HCT116 (cell line): ENCODE measurements at regions not wholly inside any gene's neighbourhood (a gene's known extent, or its start where the extent isn't known, plus 50 kb on each side); places are given as distances from the start of the nearest gene placed in this dataset.

Source experiments
- ATAC-seq: fragments of 200-7000 bp; cut with Tn5 transposase; 2 replicates; pipeline ENCODE4 v1.9.1; 2020; ENCODE audit warnings: mild to moderate bottlenecking, moderate library complexity
- BruUV-seq: library from RNA; stranded (reverse); fragments of 400-500 nt; replicated peaks from 2 replicates; lab custom pipeline; 2021; lab: Mats Ljungman, UMichigan
- CTCF ChIA-PET: fragments of 300-600 bp; sonication (Branson Sonifier 250); formaldehyde crosslinking; loops from one replicate; lab custom pipeline; 2021; ENCODE audit warnings: antibody characterized with exemption; lab: Charles Lee
- POLR2A ChIA-PET: fragments of 300-600, 350-600 bp; sonication (Branson Sonifier 250); formaldehyde crosslinking; loops from one replicate; lab custom pipeline; 2021; ENCODE audit warnings: antibody characterized with exemption; lab: Charles Lee
- RAD21 ChIA-PET, 2 experiments: fragments of 300-600 bp; sonication (Branson Sonifier 250); formaldehyde crosslinking; loops; one replicate each; lab custom pipeline; 2023; ENCODE audit warnings: low total read pairs in 2 of 2; ENCODE audit not compliant: uncharacterized antibody in 2 of 2, unreplicated experiment in 2 of 2, low non-redundant PET in 1 of 2; lab: Charles Lee
- DNase-seq: peaks from one replicate; pipeline ENCODE4 v3.0.0-alpha.2; 2010; ENCODE audit warnings: low read depth, low spot score
- H2AFZ ChIP-seq: fragments of 200-600 bp; shearing (Covaris generic), sonication (generic); 2 replicates; pipeline ENCODE4 v1.6.1; 2017; ENCODE audit warnings: low read depth, mixed run types, mixed read lengths, antibody characterized with exemption, low read length; ENCODE audit not compliant: poor library complexity, severe bottlenecking
- H3K27ac ChIP-seq: 2 replicates; pipeline ENCODE4 v1.5.1; 2012; ENCODE audit warnings: low read depth, low read length
- H3K27me3 ChIP-seq: fragments of 200-600 bp; sonication (generic); 2 replicates; pipeline ENCODE4 v1.6.1; 2016; ENCODE audit warnings: mixed run types, low read length, mixed read lengths; ENCODE audit not compliant: insufficient read depth
- H3K36me3 ChIP-seq, 2 experiments: fragments of 200-500 bp in 1 of 2; fragments of 200-600 bp in 1 of 2; sonication (Bioruptor generic) in 1 of 2; sonication (generic) in 1 of 2; 2 replicates each; pipeline versions ENCODE4 v1.5.1 to v1.6.1; 2014 to 2016; ENCODE audit warnings: low read length in 2 of 2, inconsistent platforms in 1 of 2, mixed read lengths in 1 of 2, mixed run types in 1 of 2; ENCODE audit not compliant: insufficient read depth in 2 of 2, control insufficient read depth in 1 of 2
- H3K4me1 ChIP-seq, 2 experiments: fragments of 200-600 bp in 1 of 2; sonication (generic) in 1 of 2; 2 replicates each; pipeline versions ENCODE4 v1.5.1 to v1.6.1; 2012 to 2017; ENCODE audit warnings: low read length in 2 of 2, inconsistent platforms in 1 of 2, mild to moderate bottlenecking in 1 of 2, mixed read lengths in 1 of 2, mixed run types in 1 of 2, moderate library complexity in 1 of 2; ENCODE audit not compliant: insufficient read depth in 2 of 2, control insufficient read depth in 1 of 2
- H3K4me2 ChIP-seq: fragments of 200-600 bp; sonication (generic); 2 replicates; pipeline ENCODE4 v1.6.1; 2017; ENCODE audit warnings: mixed run types, low read length, mixed read lengths
- H3K4me3 ChIP-seq, 2 experiments: fragments of 200-600 bp in 1 of 2; sonication (generic) in 1 of 2; replicated peaks in 1 of 2; 2 replicates each; pipeline ENCODE4 v1.5.1; 2011 to 2016; ENCODE audit warnings: low read length in 2 of 2, control low read depth in 1 of 2, low read depth in 1 of 2, mild to moderate bottlenecking in 1 of 2, mixed read lengths in 1 of 2, mixed run types in 1 of 2
- H3K79me2 ChIP-seq: fragments of 200-600 bp; sonication (generic); 2 replicates; pipeline ENCODE4 v1.6.1; 2017; ENCODE audit warnings: mild to moderate bottlenecking, mixed run types, low read length, moderate library complexity, mixed read lengths; ENCODE audit not compliant: insufficient read depth
- H3K9ac ChIP-seq: fragments of 200-600 bp; sonication (generic); 2 replicates; pipeline ENCODE4 v1.6.1; 2016; ENCODE audit warnings: low read length, mixed read lengths
- H3K9me2 ChIP-seq: fragments of 200-600 bp; sonication (generic), shearing (Covaris generic); 2 replicates; pipeline ENCODE4 v1.6.1; 2017; ENCODE audit warnings: mixed run types, mild to moderate bottlenecking, moderate library complexity; ENCODE audit not compliant: insufficient read depth
- H3K9me3 ChIP-seq, 2 experiments: fragments of 200-500 bp in 1 of 2; fragments of 200-600 bp in 1 of 2; sonication (Bioruptor generic) in 1 of 2; sonication (generic) in 1 of 2; 2 replicates each; pipeline ENCODE4 v1.6.1; 2014 to 2017; ENCODE audit warnings: low read length in 2 of 2, mixed read lengths in 2 of 2, inconsistent platforms in 1 of 2, low read depth in 1 of 2, mild to moderate bottlenecking in 1 of 2, mixed run types in 1 of 2, moderate library complexity in 1 of 2; ENCODE audit not compliant: control insufficient read depth in 1 of 2, insufficient read depth in 1 of 2
- H4K20me1 ChIP-seq: fragments of 200-600 bp; sonication (generic), shearing (Covaris generic); 2 replicates; pipeline ENCODE4 v1.6.1; 2017; ENCODE audit warnings: mixed run types, mild to moderate bottlenecking, moderate library complexity; ENCODE audit not compliant: insufficient read depth
- CBX3 ChIP-seq: IDR thresholded peaks from 2 replicates; pipeline ENCODE4 v1.6.1; 2012; ENCODE audit warnings: low read depth
- CEBPB ChIP-seq: IDR thresholded peaks from 2 replicates; pipeline ENCODE4 v1.6.1; 2012; ENCODE audit warnings: low read depth
- CTCF ChIP-seq, 3 experiments: fragments of 200-600 bp in 1 of 3; sonication (generic) in 1 of 3; IDR thresholded peaks in 2 of 3; conservative IDR thresholded peaks in 1 of 3; 2 replicates each; pipeline ENCODE4 v1.5.1; 2012 to 2017; ENCODE audit warnings: low read depth in 2 of 3, low read length in 2 of 3, antibody characterized with exemption in 1 of 3, borderline replicate concordance in 1 of 3, control low read depth in 1 of 3, mild to moderate bottlenecking in 1 of 3, mixed read lengths in 1 of 3, mixed run types in 1 of 3, moderate library complexity in 1 of 3; ENCODE audit not compliant: insufficient read depth in 1 of 3
- EGR1 ChIP-seq: IDR thresholded peaks from 2 replicates; pipeline ENCODE4 v1.6.1; 2012; ENCODE audit warnings: low read depth
- ELF1 ChIP-seq: IDR thresholded peaks from 2 replicates; pipeline ENCODE4 v1.6.1; 2012; ENCODE audit warnings: low read depth, borderline replicate concordance
- EZH2phosphoT487 ChIP-seq: fragments of 200-600 bp; IDR thresholded peaks from 2 replicates; pipeline ENCODE4 v1.6.1; 2018; ENCODE audit warnings: antibody characterized with exemption, borderline replicate concordance
- FOSL1 ChIP-seq: IDR thresholded peaks from 2 replicates; pipeline ENCODE4 v1.6.1; 2012; ENCODE audit warnings: low read depth
- JUND ChIP-seq: IDR thresholded peaks from 2 replicates; pipeline ENCODE4 v1.6.1; 2012
- POLR2A ChIP-seq: IDR thresholded peaks from 2 replicates; pipeline ENCODE4 v1.7.0; 2011; ENCODE audit warnings: borderline replicate concordance; ENCODE audit not compliant: insufficient read depth, insufficient read length; ENCODE audit errors: extremely low read depth
- POLR2AphosphoS5 ChIP-seq: IDR thresholded peaks from 2 replicates; pipeline ENCODE4 v1.6.1; 2011; ENCODE audit warnings: mild to moderate bottlenecking, low read depth, low read length, moderate library complexity
- REST ChIP-seq: IDR thresholded peaks from 2 replicates; pipeline ENCODE4 v1.6.1; 2012; ENCODE audit warnings: low read depth
- SIN3A ChIP-seq: IDR thresholded peaks from 2 replicates; pipeline ENCODE4 v1.6.1; 2012; ENCODE audit warnings: low read depth
- SP1 ChIP-seq: IDR thresholded peaks from 2 replicates; pipeline ENCODE4 v1.6.1; 2012; ENCODE audit warnings: low read depth
- SRF ChIP-seq: IDR thresholded peaks from 2 replicates; pipeline ENCODE4 v1.6.1; 2012; ENCODE audit warnings: low read depth
- TCF7L2 ChIP-seq: IDR thresholded peaks from 2 replicates; pipeline ENCODE4 v1.7.0; 2011; ENCODE audit warnings: borderline replicate concordance, inconsistent platforms; ENCODE audit not compliant: insufficient read depth, insufficient read length; ENCODE audit errors: extremely low read depth
- YY1 ChIP-seq: IDR thresholded peaks from 2 replicates; pipeline ENCODE4 v1.6.1; 2011; ENCODE audit warnings: low read length, low read depth, moderate library complexity, mild to moderate bottlenecking; ENCODE audit not compliant: insufficient replicate concordance; ENCODE audit errors: extremely low read depth
- intact Hi-C: fragments of 100-400 bp; cut with micrococcal nuclease; formaldehyde crosslinking; loops from 2 replicates; pipeline ENCODE4 v1.10.0; 2022
- TF ChIP-seq, protein P1 (sequence below): IDR thresholded peaks from 2 replicates; pipeline ENCODE4 v1.6.1; 2012
- TF ChIP-seq, protein P2 (sequence below): IDR thresholded peaks from 2 replicates; pipeline ENCODE4 v1.6.1; 2012

DNA sequence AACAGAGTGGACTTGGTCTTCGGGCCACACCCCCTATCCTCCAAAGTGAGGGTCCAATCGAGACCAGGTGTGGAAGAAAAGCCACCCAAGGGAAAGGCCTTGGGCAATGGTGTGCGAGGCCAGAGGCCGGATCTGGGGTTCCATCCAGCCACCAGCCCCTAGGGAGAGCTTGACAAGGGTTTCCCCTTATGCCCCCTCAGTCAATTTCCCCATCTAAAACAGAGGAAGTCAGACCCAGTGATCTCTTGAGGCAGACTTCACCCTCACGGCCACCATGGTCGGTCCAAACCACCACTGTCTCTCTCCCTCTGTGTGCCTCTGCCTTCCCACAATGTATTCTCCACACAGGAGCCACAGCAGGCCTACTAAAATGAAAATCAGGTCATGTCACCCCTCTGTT lies 82.9 kb downstream of the C5orf15 start (continued):
- no peak for TF ChIP-seq REST

- Histone ChIP-seq H3K9me3 (no peaks in the 10 kb centered on the region), H3K27me3 (peaks cover 8% of the 10 kb centered on the region; the same call in 1 of the 2 replicates), H3K9ac (no peak overlapping the region), H4K20me1 (no peaks in the 10 kb centered on the region), H3K4me3 (no peak overlapping the region), H2AFZ (no peak overlapping the region), H3K9me2 (no peaks in the 10 kb centered on the region), H3K4me1 (no peaks in the 10 kb centered on the region), H3K27ac (no peak overlapping the region), H3K36me3 (no peaks in the 10 kb centered on the region), H3K4me2 (no peak overlapping the region), H3K79me2 (no peaks in the 10 kb centered on the region)
- ChIA-PET CTCF (no interaction called here), RAD21 (no interaction called here), POLR2A (no interaction called here)
- no peak for DNase-seq
- intact Hi-C loops = no loop called here
- no TSS peak for BruUV-seq
- TF ChIP-seq POLR2AphosphoS5 (no peak), SIN3A (no peak), FOSL1 (no peak), SP1 (no peak), CTCF (IDR thresholded peaks at IDR 0.05 in 2 of 3, conservative IDR thresholded peaks at IDR 0.05 in 1 of 3; ENCODE audit: borderline replicate concordance in 1 of 3, insufficient read depth in 1 of 3, low read depth in 2 of 3, low read length in 2 of 3) (no peak), CEBPB (no peak), EGR1 (no peak), POLR2A (no peak), EZH2phosphoT487 (no peak), YY1 (no peak), SRF (no peak), JUND (no peak), TCF7L2 (no peak), CBX3 (no peak), ELF1 (no peak)
- TF ChIP-seq, protein P1, sequence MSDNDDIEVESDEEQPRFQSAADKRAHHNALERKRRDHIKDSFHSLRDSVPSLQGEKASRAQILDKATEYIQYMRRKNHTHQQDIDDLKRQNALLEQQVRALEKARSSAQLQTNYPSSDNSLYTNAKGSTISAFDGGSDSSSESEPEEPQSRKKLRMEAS = no peak
- TF ChIP-seq, protein P2, sequence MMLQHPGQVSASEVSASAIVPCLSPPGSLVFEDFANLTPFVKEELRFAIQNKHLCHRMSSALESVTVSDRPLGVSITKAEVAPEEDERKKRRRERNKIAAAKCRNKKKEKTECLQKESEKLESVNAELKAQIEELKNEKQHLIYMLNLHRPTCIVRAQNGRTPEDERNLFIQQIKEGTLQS = no peak
- no peak for ATAC-seq
Measured at GRCh38 chr5:133884569-133885311, 83.7 kb downstream of the C5orf15 start.
